OCI-LY7 (cell line): ENCODE measurements at regions not wholly inside any gene's neighbourhood (a gene's known extent, or its start where the extent isn't known, plus 50 kb on each side); places are given as distances from the start of the nearest gene placed in this dataset.

Experiments
- BruUV-seq: library from RNA; stranded (reverse); fragments of 400-500 nt; replicated peaks from 2 replicates; lab custom pipeline; 2021; lab: Mats Ljungman, UMichigan
- CTCF ChIA-PET: fragments of 300-600 bp; sonication (Branson Sonifier 250); formaldehyde crosslinking; loops from one replicate; lab custom pipeline; 2022; ENCODE audit warnings: antibody characterized with exemption; ENCODE audit not compliant: unreplicated experiment; lab: Charles Lee
- POLR2A ChIA-PET: fragments of 300-600 bp; sonication (Branson Sonifier 250); formaldehyde crosslinking; loops from one replicate; lab custom pipeline; 2022; ENCODE audit warnings: antibody characterized with exemption; lab: Charles Lee
- DNase-seq: peaks from one replicate; pipeline ENCODE4 v3.0.0-alpha.2; 2015; ENCODE audit warnings: low spot score
- H2AFZ ChIP-seq: fragments of 200-600 bp; sonication (generic), shearing (Covaris generic); 2 replicates; pipeline ENCODE4 v1.6.1; 2014; ENCODE audit warnings: mild to moderate bottlenecking, antibody characterized with exemption, low read length, moderate library complexity
- H3K27ac ChIP-seq: fragments of 200-600 bp; sonication (generic); 2 replicates; pipeline ENCODE4 v1.5.1; 2014; ENCODE audit warnings: mixed run types, low read depth, mild to moderate bottlenecking, moderate library complexity, low read length, inconsistent platforms; ENCODE audit not compliant: poor library complexity, severe bottlenecking
- H3K36me3 ChIP-seq: fragments of 200-600 bp; sonication (generic); 2 replicates; pipeline ENCODE4 v1.6.1; 2014; ENCODE audit warnings: mild to moderate bottlenecking, antibody characterized with exemption, low read length, moderate library complexity, mixed read lengths; ENCODE audit not compliant: insufficient read depth
- H3K4me1 ChIP-seq: fragments of 200-600 bp; sonication (generic); 2 replicates; pipeline ENCODE4 v1.5.1; 2014; ENCODE audit warnings: mild to moderate bottlenecking, low read length; ENCODE audit not compliant: insufficient read depth, poor library complexity, severe bottlenecking
- H3K4me2 ChIP-seq: fragments of 200-600 bp; sonication (generic); 2 replicates; pipeline ENCODE4 v1.6.1; 2014; ENCODE audit warnings: mild to moderate bottlenecking, low read length
- H3K4me3 ChIP-seq: fragments of 200-600 bp; sonication (generic); 2 replicates; pipeline ENCODE4 v1.5.1; 2014; ENCODE audit warnings: mild to moderate bottlenecking, low read depth, low read length; ENCODE audit not compliant: poor library complexity, severe bottlenecking
- H3K79me2 ChIP-seq: fragments of 200-600 bp; sonication (generic); 2 replicates; pipeline ENCODE4 v1.6.1; 2016; ENCODE audit warnings: low read depth, mild to moderate bottlenecking, low read length, moderate library complexity, mixed read lengths; ENCODE audit not compliant: insufficient read depth
- H3K9me2 ChIP-seq: fragments of 200-600 bp; sonication (generic); 2 replicates; pipeline ENCODE4 v1.6.1; 2016; ENCODE audit warnings: mild to moderate bottlenecking, low read length, mixed read lengths; ENCODE audit not compliant: insufficient read depth
- H3K9me3 ChIP-seq: fragments of 200-600 bp; sonication (generic); 2 replicates; pipeline ENCODE4 v1.6.1; 2014; ENCODE audit warnings: mild to moderate bottlenecking, mixed run types, low read length, mixed read lengths
- H4K20me1 ChIP-seq: fragments of 200-600 bp; sonication (generic); 2 replicates; pipeline ENCODE4 v1.6.1; 2014; ENCODE audit warnings: mild to moderate bottlenecking, antibody characterized with exemption, low read length, moderate library complexity, mixed read lengths; ENCODE audit not compliant: insufficient read depth
- EZH2phosphoT487 ChIP-seq: fragments of 200-600 bp; sonication (generic); IDR thresholded peaks from 2 replicates; pipeline ENCODE4 v1.6.1; 2018; ENCODE audit warnings: low read depth, borderline replicate concordance, mild to moderate bottlenecking, mixed run types, antibody characterized with exemption, low read length, moderate library complexity, mixed read lengths
- intact Hi-C: fragments of 100-400 bp; cut with micrococcal nuclease; formaldehyde crosslinking; loops from one replicate; pipeline ENCODE4 v1.10.0; 2022; ENCODE audit not compliant: unreplicated experiment
- TF ChIP-seq, protein P1 (sequence below): fragments of 200-600 bp; sonication (generic); conservative IDR thresholded peaks from 2 replicates; pipeline ENCODE4 v1.5.1; 2014; ENCODE audit warnings: mild to moderate bottlenecking, antibody characterized with exemption, low read length, moderate library complexity, mixed read lengths

- H3K9me3 ChIP-seq: no peaks in the 10 kb centered on the region
- intact Hi-C loops: no loop called here
- ChIA-PET CTCF (no interaction called here), POLR2A (interaction anchor here (0.6 kb wide), 1 partner anchor 828 kb away, joined by 4 read pairs; no protein-coding TSS in a partner anchor)
- no peaks in the 10 kb centered on the region for H4K20me1 ChIP-seq
- H3K4me2 ChIP-seq: no peak overlapping the region
- H3K4me3 ChIP-seq: no peak overlapping the region
- no peak overlapping the region for H3K27ac ChIP-seq
- TF ChIP-seq EZH2phosphoT487: no peak
- TF ChIP-seq, protein P1, sequence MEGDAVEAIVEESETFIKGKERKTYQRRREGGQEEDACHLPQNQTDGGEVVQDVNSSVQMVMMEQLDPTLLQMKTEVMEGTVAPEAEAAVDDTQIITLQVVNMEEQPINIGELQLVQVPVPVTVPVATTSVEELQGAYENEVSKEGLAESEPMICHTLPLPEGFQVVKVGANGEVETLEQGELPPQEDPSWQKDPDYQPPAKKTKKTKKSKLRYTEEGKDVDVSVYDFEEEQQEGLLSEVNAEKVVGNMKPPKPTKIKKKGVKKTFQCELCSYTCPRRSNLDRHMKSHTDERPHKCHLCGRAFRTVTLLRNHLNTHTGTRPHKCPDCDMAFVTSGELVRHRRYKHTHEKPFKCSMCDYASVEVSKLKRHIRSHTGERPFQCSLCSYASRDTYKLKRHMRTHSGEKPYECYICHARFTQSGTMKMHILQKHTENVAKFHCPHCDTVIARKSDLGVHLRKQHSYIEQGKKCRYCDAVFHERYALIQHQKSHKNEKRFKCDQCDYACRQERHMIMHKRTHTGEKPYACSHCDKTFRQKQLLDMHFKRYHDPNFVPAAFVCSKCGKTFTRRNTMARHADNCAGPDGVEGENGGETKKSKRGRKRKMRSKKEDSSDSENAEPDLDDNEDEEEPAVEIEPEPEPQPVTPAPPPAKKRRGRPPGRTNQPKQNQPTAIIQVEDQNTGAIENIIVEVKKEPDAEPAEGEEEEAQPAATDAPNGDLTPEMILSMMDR: no peak
- H3K79me2 ChIP-seq: no peaks in the 10 kb centered on the region
- no TSS peak for BruUV-seq
- DNase-seq: no peak
- H3K4me1 ChIP-seq: no peaks in the 10 kb centered on the region
- no peaks in the 10 kb centered on the region for H3K36me3 ChIP-seq
- no peaks in the 10 kb centered on the region for H3K9me2 ChIP-seq
- no peak overlapping the region for H2AFZ ChIP-seq
These were observed 652.7 kb upstream of the MIS18BP1 start for GRCh38 chr14:45905672-45906071.

GRCh38 chr14:45904314-45904713 lies 651.3 kb upstream of the MIS18BP1 start:
- intact Hi-C loops: no loop called here
- no peaks in the 10 kb centered on the region for H3K4me1 ChIP-seq
- TF ChIP-seq, protein P1: no peak
- TF ChIP-seq EZH2phosphoT487: no peak
- no peaks in the 10 kb centered on the region for H3K9me3 ChIP-seq
- H3K27ac ChIP-seq: no peak overlapping the region
- no TSS peak for BruUV-seq
- H3K4me3 ChIP-seq: no peak overlapping the region
- DNase-seq: no peak
- H3K36me3 ChIP-seq: no peaks in the 10 kb centered on the region
- H4K20me1 ChIP-seq: no peaks in the 10 kb centered on the region
- POLR2A ChIA-PET: no interaction called here
- no peaks in the 10 kb centered on the region for H3K79me2 ChIP-seq
- no peak overlapping the region for H2AFZ ChIP-seq
- no peaks in the 10 kb centered on the region for H3K9me2 ChIP-seq
- CTCF ChIA-PET: no interaction called here
- H3K4me2 ChIP-seq: no peak overlapping the region

DNA sequence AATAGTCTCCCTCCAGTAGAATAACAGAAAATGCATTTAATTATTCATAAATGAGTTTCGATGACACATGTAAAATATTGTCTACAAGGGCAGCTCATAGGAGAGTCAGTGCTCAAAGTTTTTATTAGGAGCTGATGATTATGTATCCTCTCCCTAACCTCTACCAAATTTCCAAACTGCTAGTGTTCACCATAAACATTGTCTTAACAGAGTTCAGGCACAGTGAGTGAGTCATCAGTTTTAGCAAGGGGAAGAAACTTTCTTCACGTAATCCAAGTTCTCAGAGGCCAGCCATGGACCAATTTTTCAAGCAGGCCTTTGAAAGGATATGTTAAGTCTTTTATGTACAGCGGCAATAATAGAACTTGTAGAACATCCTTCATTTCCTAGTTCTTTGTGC lies 649.2 kb upstream of the MIS18BP1 start:
- no peak for TF ChIP-seq EZH2phosphoT487
- TF ChIP-seq, protein P1: no peak
- POLR2A ChIA-PET: no interaction called here
- no peaks in the 10 kb centered on the region for H3K79me2 ChIP-seq
- H3K36me3 ChIP-seq: no peaks in the 10 kb centered on the region
- intact Hi-C loops: no loop called here
- no TSS peak for BruUV-seq
- H2AFZ ChIP-seq: no peak overlapping the region
- no peaks in the 10 kb centered on the region for H4K20me1 ChIP-seq
- no peak overlapping the region for H3K4me2 ChIP-seq
- no peak overlapping the region for H3K27ac ChIP-seq
- CTCF ChIA-PET: no interaction called here
- H3K4me1 ChIP-seq: no peaks in the 10 kb centered on the region
- no peaks in the 10 kb centered on the region for H3K9me2 ChIP-seq
- no peaks in the 10 kb centered on the region for H3K9me3 ChIP-seq
- DNase-seq: no peak
- no peak overlapping the region for H3K4me3 ChIP-seq
